ENCODE measurements at regions not wholly inside any gene's neighbourhood (a gene's known extent, or its start where the extent isn't known, plus 50 kb on each side); places are given as distances from the start of the nearest gene placed in this dataset.

- no peak overlapping the region for H3K27ac ChIP-seq
- intact Hi-C loops (cut with DNase I), result no loop called here
- H3K4me3 ChIP-seq, result no peak overlapping the region
- H3K27me3 ChIP-seq (replicated peaks; ENCODE audit: insufficient read depth), result no peaks in the 10 kb centered on the region
- H3K9me3 ChIP-seq, result no peaks in the 10 kb centered on the region
- no peaks in the 10 kb centered on the region for H3K4me1 ChIP-seq (replicated peaks)
- 91% methylated on average over 7 of the region's 7 CpGs for WGBS
- TF ChIP-seq CTCF (IDR thresholded peaks at IDR 0.05) (no peak), POLR2A (IDR thresholded peaks at IDR 0.05) (no peak), POLR2AphosphoS5 (IDR thresholded peaks at IDR 0.05) (no peak)
- H3K36me3 ChIP-seq, result no peaks in the 10 kb centered on the region
- no peak for DNase-seq (ENCODE audit: low spot score)
These were observed 240.1 kb upstream of the ADGRL2 start for GRCh38 chr1:81560629-81561028.

GRCh38 chr1:81559662-81560350 is 240.9 kb upstream of the ADGRL2 start:
- no peak for DNase-seq (ENCODE audit: low spot score)
- Histone ChIP-seq H3K4me1 (replicated peaks) (no peaks in the 10 kb centered on the region), H3K27me3 (replicated peaks; ENCODE audit: insufficient read depth) (no peaks in the 10 kb centered on the region), H3K27ac (no peak overlapping the region), H3K4me3 (no peak overlapping the region), H3K36me3 (no peaks in the 10 kb centered on the region), H3K9me3 (no peaks in the 10 kb centered on the region)
- 8% methylated on average over 1 of the region's 1 CpG for WGBS
- intact Hi-C loops (cut with DNase I), result no loop called here
- peak in 2 of 4 experiments; percentile 7 to 43 for TF ChIP-seq CTCF (IDR thresholded peaks at IDR 0.05)
- TF ChIP-seq POLR2AphosphoS5 (IDR thresholded peaks at IDR 0.05), result peak; percentile 59
- no peak for TF ChIP-seq POLR2A (IDR thresholded peaks at IDR 0.05)

- Histone ChIP-seq H3K27me3 (replicated peaks; ENCODE audit: insufficient read depth) (no peaks in the 10 kb centered on the region), H3K4me1 (replicated peaks) (no peaks in the 10 kb centered on the region), H3K36me3 (no peaks in the 10 kb centered on the region), H3K27ac (no peak overlapping the region), H3K4me3 (no peak overlapping the region), H3K9me3 (no peaks in the 10 kb centered on the region)
- intact Hi-C loops (cut with DNase I), result no loop called here
- WGBS, result 100% methylated on average over 1 of the region's 1 CpG
- no peak for DNase-seq (ENCODE audit: low spot score)
- TF ChIP-seq POLR2A (IDR thresholded peaks at IDR 0.05), result no peak
These were observed 242.2 kb upstream of the ADGRL2 start for GRCh38 chr1:81558291-81559076.

GRCh38 chr1:81556968-81557367 is 243.8 kb upstream of the ADGRL2 start:
- H3K4me3 ChIP-seq, result no peak overlapping the region
- H3K4me1 ChIP-seq (replicated peaks), result no peaks in the 10 kb centered on the region
- H3K27ac ChIP-seq, result no peak overlapping the region
- TF ChIP-seq CTCF (IDR thresholded peaks at IDR 0.05) (no peak), POLR2AphosphoS5 (IDR thresholded peaks at IDR 0.05) (no peak), POLR2A (IDR thresholded peaks at IDR 0.05) (no peak)
- no peaks in the 10 kb centered on the region for H3K9me3 ChIP-seq
- intact Hi-C loops (cut with DNase I), result no loop called here
- H3K36me3 ChIP-seq, result no peaks in the 10 kb centered on the region
- no peaks in the 10 kb centered on the region for H3K27me3 ChIP-seq (replicated peaks; ENCODE audit: insufficient read depth)
- no peak for DNase-seq (ENCODE audit: low spot score)
- WGBS, result 96% methylated on average over 11 of the region's 11 CpGs

GRCh38 chr1:81554534-81554933 is 246.2 kb upstream of the ADGRL2 start:
- H3K27me3 ChIP-seq (replicated peaks; ENCODE audit: insufficient read depth), result no peaks in the 10 kb centered on the region
- no peak overlapping the region for H3K27ac ChIP-seq
- WGBS, result 72% methylated on average over 1 of the region's 1 CpG
- DNase-seq (ENCODE audit: low spot score), result no peak
- H3K36me3 ChIP-seq, result no peaks in the 10 kb centered on the region
- no peaks in the 10 kb centered on the region for H3K9me3 ChIP-seq
- TF ChIP-seq CTCF (IDR thresholded peaks at IDR 0.05), result no peak
- TF ChIP-seq POLR2AphosphoS5 (IDR thresholded peaks at IDR 0.05), result no peak
- no peak for TF ChIP-seq POLR2A (IDR thresholded peaks at IDR 0.05)
- H3K4me1 ChIP-seq (replicated peaks), result no peaks in the 10 kb centered on the region
- H3K4me3 ChIP-seq, result no peak overlapping the region
- intact Hi-C loops (cut with DNase I), result no loop called here

Data from prostate gland (tissue), 2 donors.